Pons (tissue), 1 donor: ENCODE measurements at regions not wholly inside any gene's neighbourhood (a gene's known extent, or its start where the extent isn't known, plus 50 kb on each side); places are given as distances from the start of the nearest gene placed in this dataset.
"Not testable (repeated sequence)": the region's sequence is repeated elsewhere in the genome, so short reads cannot be mapped to it uniquely, and the experiment has no call there.

Source experiments
- DNase-seq: peaks from one replicate; pipeline ENCODE4 v3.0.0-alpha.2; 2016; ENCODE audit warnings: low spot score

DNA sequence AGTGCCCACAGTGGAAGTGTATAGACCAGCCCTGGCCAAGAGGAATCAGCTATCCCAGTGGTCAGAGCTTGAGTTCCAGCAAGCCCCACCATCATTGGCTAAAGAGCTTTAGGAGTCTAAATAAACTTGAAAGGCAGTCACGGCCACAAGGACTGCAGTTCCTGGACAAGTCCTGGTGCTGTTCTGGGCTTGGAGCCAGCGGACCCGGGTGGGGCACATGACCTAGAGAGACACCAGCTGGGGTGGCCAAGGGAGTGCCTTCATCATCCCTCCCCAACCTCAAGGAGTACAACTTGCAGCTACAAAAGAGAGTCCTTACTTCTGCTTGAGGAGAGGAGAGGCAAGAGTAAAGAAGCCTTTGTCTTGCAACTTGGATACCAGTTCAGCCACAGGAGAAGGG lies 439.8 kb upstream of the TMEFF2 start:
- no peak for DNase-seq

DNA sequence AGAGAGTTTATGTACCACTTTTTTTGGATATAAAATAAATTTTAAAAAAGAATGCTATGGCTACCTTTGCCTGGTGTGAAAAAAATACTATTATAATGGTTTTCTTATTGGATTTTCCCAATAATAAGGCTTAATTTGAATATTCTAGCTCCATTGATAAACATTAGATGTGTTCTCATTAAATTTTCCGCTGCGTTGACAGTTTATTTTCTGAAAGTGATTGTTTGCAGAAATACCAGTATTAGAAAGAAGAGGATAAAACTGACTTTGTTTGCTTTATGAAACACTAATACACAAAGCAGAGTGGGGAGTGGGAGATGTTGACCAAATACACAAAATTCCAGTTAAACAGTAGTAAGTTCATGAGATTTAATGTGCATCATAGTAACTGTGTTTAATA lies 433.3 kb upstream of the TMEFF2 start:
- no peak for DNase-seq

DNA sequence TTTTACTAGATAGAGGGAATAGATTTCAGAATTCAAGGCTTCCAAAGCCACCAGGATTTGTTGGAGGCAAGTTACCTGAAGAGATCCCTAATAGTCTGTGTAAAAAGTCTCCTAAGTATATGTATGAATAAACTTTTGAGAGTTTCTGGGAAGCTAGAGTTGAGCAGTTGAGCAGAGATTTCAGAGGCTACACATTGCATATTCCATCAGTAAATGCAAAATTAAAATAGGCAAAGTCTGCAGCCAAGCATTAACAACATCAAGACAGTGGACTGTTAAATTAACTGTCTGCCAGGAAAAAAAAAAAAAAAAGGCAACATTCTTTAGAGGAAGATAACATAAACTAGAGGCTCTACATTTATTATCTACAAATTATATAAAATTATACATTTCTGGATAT lies 420.4 kb upstream of the TMEFF2 start:
- no peak for DNase-seq

DNA sequence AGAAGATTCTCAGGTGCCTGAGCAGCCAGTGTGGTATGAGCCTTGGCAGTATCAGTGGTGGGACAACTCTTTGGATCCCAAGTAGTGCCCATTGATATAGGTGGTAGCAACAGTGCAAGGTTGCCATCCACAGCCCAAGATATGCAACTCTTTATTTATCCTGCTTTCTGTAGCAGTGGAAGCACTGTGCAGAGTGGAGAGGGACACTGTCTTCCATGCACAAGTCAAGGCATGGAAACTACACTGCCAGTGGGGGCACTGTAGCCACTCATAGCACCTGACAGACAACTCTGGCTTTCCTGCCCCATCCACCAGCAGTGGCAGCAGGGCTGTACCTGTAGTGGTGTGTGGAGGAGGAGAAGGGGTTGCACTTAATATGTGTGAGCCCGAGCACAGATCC lies 409.6 kb upstream of the TMEFF2 start:
- no peak for DNase-seq

DNA sequence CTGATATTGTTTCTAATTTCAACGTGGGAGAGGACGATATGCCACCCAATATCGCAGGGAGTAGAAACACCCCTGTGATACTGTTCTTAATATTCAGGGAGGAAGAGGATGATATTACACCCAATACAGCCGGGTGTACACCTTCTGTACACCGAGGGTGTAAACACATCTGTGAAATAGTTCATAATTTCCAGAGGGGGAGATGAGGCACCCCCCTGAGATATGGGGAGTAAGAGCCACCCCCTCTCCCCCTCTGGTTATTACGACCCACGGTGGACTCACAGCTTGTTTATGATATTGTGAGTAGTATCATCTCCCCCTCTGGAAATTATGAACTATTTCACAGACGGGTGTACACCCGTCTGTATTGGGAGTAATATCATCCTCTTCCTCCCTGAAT lies 403.9 kb upstream of the TMEFF2 start:
- not testable (repeated sequence) for DNase-seq

DNA sequence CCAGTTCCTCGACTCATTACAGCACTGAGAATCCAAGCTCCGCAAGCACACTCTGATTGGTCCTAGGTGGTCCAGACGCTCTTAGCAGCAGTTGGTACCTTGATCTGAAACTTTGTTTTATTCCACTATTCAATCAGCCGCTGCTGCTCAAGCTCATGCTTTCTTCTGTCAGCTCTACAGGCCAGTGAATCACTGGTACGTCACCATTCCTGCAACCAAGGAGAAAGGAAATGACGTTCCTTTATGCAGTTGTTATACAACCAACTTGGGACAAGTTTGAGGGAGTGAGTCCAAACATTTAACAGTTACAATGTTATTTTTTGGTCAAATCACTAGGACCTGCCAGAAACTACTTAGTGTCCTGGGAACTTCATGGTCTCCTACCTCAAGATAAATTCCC lies 398.8 kb upstream of the TMEFF2 start:
- DNase-seq: no peak

DNA sequence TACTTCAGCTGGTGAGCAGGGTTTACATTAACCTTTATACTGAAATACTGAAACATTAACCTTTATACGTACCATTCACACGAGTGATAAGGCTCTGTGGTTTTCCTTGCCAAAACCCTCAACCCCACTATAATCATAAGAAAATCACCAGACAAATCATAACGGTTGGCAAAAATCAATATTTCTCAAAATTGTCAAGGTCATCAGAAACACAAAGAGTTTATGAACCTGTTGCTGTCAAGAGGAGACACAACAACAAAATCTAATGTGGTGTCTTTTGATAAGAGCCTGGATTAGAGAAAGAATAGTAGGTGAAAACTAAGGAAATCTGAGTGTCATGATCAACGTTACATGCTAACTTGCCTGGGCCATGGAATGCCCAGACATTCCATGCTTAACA lies 396.9 kb upstream of the TMEFF2 start:
- no peak for DNase-seq

DNA sequence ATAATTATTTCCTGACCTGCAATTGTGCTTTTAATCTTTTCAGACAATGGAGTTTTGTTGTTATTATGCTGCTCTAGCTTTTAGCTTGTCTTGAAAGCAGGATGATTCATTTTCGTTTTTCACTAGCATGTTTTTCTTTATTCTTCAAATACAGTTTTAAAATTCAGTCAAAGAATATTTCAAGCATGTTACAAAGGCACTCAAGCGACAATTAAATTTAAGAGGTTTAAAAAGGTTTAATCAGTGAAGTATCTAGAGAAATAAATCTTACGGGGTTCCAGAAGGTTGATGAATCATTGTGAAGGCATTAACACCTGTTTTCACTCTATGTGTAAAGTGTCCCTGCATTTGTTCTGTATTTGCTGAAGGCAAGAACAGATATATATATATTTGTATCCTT lies 390.7 kb upstream of the TMEFF2 start:
- DNase-seq: no peak

DNA sequence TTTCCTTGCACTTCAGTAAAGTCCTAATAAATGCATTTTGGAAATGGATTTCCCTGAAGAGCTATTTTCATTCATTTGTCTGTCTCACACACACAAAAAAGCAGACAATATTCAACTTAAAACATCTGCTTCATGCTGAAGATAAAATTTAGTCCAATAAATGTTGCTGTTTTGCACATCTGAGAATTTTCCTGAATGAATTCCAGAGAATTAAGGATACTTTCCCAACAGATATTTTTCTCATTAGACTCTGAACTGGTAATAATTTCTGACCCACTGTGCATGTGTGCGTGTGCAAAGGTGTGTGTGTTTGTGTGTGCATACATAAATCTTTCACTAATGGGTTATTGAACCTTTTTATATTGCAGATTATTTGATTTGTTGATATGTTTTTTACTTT lies 390.2 kb upstream of the TMEFF2 start:
- no peak for DNase-seq

DNA sequence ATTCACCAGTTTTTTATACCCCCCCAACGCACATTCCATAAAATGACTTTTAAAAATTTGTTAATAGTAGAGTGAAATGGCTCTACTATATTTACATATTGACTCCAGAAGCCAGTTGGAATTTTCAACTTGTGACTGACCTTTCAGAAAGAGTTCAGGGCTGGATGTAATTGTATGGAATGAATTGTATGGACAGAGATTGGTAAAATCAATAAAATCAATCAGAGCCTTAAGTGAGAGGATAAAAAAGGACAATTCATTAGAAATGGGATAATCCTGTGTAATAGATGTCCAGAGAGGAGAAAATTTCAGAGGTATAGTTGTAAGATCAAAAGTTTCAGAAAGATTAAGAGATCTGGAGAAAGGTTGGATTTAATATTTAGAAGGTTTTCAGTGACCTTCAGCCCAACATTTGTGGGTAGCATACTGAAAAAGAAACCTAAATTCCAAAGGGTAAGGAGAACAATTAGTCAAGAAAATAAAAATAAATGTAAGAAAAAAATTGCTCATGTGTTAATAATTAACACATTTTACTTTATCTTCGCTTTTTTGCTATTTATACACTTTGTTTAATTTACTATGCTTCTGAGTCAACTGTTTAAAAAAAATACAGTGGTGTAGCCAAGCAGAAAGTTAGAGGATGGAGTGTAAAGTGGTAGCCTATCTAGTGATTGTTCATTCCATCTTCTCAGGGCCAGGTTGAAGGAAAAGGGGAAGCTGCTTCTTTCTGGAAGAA lies 385.4 kb upstream of the TMEFF2 start:
- DNase-seq: no peak

DNA sequence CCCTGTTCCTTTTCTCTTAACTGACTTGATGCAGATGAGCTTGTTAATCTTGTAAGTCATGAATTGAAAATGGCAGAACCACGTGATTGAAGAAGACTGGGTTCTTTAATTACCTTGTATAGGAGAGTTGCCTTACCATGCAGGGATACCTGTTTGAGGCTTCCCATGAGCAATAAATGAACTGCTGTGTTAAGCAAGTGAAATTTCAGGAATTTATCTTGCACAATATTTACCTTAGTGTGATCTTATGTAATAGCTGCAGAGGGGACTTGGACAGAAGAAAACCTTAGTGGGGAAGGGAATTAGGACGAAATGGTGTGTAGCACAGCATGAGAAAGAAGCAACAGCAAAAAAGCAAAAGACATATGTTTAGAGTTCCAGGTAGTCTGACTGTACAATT lies 384.0 kb upstream of the TMEFF2 start:
- no peak for DNase-seq

DNA sequence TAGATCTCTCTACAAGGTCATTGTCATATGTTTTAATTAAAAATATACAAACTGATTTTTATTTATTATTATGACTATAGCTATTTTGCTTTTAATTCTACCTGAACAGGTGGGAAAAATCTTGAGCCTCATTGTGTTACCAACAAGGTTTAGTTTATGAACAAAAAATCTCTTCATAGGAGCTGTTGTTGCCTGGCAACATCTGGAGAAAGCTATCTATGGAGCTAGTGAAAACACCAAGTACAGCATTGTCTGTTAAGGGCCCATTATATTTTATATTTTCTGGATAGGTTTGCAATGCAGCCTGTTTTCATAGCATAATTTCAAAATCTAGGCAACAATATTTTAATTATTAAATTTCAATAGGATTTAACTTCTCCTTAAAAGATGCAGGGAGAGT lies 383.0 kb upstream of the TMEFF2 start:
- no peak for DNase-seq

DNA sequence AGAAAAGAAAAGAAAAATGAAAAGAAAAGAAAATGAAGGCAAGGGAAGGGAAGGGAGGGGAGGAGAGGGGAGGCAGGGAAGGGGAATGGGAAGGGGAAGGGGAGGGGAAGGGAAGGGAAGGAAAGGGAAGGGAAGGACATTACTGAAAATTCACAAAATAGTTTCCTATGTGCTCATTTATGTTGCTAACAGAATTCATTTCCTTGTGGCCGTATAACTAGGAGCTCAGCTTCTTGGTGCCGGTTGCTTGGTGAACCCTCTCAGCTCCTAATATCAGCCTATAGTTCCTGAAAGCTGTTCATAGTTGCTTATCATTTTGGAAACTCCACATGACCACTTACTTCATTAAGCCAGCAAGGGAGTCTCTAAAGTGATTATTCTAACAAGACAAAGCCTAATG lies 379.8 kb upstream of the TMEFF2 start:
- DNase-seq: no peak

DNA sequence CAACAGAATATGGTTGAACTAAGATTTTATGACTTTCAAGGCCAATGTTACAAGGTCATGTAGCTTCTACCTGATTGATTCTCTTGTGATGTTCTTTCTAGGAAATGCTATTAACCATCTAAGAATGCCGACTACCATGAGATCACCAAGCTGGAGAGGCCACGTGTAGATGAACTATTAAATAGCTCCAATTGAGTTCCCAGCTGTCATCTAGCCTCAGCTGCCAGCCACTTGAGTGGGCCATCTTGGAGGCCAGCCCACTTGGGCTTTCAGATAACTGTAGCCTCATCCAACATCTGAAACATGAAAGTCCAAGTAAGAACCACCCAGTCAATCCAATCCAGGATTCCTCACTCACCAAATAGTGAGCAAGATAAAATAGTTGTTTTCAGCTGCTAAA lies 376.9 kb upstream of the TMEFF2 start:
- DNase-seq: no peak

DNA sequence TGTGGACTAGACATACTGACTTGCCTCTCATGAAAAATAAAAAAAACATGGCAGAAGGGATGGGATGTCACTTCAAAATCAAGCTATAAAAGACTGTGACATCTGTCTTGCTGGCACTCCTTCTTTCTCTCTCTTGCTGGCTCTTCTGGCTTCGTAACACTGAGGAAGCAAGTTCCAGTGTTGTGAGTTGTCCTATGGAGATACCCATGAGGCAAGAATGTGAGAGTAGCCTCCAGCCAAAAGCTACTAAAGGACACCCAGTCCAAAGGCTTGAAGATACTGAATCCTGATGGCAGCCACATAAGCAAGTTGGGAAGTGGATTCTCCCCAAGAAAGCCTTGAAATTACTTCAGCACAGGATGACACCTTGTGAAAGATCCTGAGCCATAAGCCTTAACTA lies 376.1 kb upstream of the TMEFF2 start:
- no peak for DNase-seq

DNA sequence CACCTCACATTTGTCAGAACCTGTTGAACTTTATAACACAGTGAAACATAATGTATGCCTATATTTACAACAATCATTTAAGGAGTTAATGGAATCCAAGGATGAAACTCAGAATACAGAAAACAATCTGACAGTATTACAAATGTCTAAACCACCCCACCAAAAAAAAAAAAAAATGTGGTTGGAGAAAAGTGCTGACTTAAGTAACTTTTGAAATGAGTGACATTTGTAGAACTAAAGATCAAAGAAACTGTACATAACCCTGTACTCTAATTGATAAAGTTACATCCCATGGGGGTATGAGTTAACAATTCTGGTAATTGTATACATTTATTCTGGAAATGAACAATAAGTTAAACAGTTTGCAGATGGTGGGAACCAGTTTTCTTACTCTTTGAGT lies 372.1 kb upstream of the TMEFF2 start:
- DNase-seq: no peak

DNA sequence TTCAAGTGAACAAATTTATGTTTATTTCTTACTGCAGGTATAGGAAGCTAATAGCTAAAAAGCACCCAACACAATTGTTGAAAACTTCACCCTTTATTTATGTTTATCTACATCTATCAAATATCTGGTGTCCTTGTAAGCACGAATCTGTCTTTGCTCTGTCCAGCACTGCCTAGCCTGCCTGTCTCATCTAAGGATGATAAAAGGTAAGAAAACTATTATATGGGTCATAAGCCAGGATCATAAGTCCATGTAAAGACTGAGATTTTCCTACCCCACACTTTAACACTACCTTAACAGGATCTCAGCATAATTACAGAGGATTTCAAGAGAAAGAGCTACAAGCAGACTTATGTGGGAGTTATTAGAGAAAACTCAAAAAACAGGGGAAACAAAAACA lies 365.6 kb upstream of the TMEFF2 start:
- no peak for DNase-seq

DNA sequence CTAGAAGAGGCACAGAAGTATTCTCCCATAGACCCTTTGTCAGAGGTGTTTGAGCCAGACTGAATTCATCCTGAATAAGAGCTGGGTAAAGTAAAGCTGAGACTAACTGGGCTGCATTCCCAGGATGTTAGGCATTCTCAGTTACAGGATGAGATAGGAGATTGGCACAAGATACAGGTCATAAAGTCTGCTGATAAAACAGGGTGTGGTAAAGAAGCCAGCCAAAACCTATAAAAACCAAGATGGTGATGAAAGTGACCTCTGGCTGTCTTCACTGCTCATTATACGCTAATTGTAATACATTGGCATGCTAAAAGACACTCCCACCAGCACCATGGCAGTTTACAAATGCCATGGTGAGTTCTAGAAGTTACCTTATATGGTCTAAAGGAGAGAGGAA lies 364.9 kb upstream of the TMEFF2 start:
- no peak for DNase-seq

DNA sequence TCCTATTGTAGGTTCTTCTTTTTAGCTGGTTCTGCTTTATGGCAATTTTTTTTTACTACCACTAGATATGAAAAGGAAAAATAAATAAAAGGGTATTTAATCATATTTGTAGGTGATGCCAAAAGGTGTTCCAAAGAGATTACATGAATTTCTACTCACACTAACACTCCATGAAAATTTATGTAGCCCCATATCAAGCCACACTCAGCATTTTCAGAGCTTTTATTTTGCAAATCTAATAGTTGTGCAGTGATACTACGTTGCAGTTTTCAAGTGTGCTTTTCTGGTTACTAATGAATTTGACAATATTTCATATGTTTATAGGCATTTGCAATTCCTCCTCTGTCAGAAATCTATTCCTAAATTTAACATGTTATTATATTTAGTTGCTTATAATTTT lies 363.9 kb upstream of the TMEFF2 start:
- DNase-seq: no peak

DNA sequence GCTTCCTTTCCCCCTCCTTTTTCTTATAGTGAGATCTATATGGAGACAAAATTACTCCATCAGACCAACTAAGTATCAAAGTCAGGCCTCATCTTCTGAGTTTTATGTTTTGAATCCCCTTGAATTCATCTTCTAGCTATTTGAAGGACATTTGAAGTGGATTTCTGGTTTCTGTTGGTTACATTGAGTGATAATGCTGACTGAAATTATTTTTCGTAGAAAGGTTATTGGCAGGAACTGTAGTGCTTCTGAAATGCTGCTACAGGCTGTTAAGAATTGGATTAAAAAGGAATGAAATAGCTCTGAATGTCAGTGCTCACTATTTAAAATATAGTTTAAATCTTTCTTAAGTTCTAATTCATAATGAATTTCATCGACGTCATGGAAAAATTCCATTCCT lies 361.0 kb upstream of the TMEFF2 start:
- no peak for DNase-seq

DNA sequence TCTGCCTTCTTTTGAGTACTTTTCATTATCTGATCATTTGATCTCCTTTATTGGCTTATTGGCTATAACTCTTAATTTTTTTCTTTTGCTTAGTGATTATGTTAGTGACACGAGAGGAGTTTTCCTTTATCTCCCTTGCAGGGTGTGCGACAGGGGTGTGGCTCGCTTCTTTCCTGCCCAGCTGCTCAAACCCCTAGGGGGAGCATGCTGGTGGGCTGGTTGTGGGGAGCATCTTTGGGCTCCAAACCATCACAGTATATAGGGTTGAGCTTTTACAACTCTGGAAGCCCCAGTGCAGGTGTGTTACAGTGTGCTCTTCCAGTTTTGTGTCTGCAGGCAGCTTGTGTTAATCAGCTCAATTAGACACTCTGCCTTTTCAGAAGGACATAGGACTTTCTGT lies 357.0 kb upstream of the TMEFF2 start:
- DNase-seq: no peak

DNA sequence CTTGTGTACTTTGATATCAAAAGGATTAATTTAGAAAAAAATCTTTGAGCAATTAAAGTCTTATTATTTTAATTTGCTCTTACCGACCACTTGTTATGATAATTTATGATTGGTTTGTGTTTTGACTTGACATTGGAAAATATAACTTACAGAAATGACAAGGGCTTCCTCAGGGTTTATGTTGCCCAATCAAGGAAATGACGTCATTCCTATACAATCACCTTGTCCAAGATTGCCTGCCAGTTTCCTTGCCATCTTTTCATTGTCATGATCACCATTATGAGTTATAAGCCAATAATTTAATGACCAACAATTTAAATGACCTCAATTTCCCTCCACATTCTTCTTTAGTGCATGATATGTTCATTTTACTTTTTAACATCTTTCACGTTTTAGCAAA lies 351.8 kb upstream of the TMEFF2 start:
- no peak for DNase-seq

DNA sequence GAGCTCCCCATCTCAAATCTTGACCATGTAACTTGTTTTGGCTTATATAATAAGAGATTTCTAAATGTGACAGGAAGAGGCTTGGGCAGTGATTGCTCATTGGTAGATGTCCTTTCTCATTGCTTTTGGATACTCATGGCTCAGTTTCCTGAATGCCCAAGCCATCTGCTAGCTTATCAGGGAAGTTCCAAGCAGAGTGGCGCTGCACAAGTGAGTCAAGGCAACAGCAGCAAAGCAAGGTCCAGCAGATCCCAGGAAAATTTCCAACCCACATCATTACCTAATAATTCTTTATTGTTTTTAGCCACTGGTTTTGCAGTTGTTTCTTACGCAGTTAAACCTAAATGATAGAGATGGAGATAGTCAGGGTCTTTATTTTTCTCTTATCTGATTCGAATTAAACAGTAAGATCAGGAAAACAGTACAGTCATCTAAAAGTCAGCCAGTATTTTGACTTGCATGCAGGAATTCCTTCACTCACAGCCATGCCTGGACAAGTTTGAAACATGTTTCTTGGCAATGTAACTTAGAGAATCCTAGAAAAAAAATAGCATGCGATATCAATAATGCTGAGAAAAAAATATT lies 349.7 kb upstream of the TMEFF2 start:
- DNase-seq: no peak
